Memory B cell (primary cell): ENCODE measurements at regions not wholly inside any gene's neighbourhood (a gene's known extent, or its start where the extent isn't known, plus 50 kb on each side); places are given as distances from the start of the nearest gene placed in this dataset.

Source experiments
- ATAC-seq: fragments of 150-1000 bp; cut with Tn5 transposase; 2 replicates; pipeline ENCODE4 v1.10.0; 2021; ENCODE audit warnings: low read depth, mild to moderate bottlenecking, moderate library complexity
- DNase-seq, 2 donors: peaks; one replicate each; pipeline ENCODE4 v3.0.0; 2022; ENCODE audit warnings: low spot score in 2 of 2
- H3K27ac Mint-ChIP-seq: one replicate; pipeline ENCODE4 v1.8.0; 2022; ENCODE audit warnings: mild to moderate bottlenecking, moderate library complexity, mixed read lengths
- H3K27me3 Mint-ChIP-seq: one replicate; pipeline ENCODE4 v1.8.0; 2022; ENCODE audit warnings: mixed read lengths
- H3K36me3 Mint-ChIP-seq: one replicate; pipeline ENCODE4 v1.8.0; 2022; ENCODE audit warnings: mild to moderate bottlenecking, mixed read lengths
- H3K4me1 Mint-ChIP-seq: one replicate; pipeline ENCODE4 v1.8.0; 2022; ENCODE audit warnings: mixed read lengths
- H3K4me3 Mint-ChIP-seq: one replicate; pipeline ENCODE4 v1.8.0; 2022; ENCODE audit warnings: mild to moderate bottlenecking, moderate library complexity, mixed read lengths
- H3K9me3 Mint-ChIP-seq: one replicate; pipeline ENCODE4 v1.8.0; 2022; ENCODE audit warnings: mixed read lengths

DNA sequence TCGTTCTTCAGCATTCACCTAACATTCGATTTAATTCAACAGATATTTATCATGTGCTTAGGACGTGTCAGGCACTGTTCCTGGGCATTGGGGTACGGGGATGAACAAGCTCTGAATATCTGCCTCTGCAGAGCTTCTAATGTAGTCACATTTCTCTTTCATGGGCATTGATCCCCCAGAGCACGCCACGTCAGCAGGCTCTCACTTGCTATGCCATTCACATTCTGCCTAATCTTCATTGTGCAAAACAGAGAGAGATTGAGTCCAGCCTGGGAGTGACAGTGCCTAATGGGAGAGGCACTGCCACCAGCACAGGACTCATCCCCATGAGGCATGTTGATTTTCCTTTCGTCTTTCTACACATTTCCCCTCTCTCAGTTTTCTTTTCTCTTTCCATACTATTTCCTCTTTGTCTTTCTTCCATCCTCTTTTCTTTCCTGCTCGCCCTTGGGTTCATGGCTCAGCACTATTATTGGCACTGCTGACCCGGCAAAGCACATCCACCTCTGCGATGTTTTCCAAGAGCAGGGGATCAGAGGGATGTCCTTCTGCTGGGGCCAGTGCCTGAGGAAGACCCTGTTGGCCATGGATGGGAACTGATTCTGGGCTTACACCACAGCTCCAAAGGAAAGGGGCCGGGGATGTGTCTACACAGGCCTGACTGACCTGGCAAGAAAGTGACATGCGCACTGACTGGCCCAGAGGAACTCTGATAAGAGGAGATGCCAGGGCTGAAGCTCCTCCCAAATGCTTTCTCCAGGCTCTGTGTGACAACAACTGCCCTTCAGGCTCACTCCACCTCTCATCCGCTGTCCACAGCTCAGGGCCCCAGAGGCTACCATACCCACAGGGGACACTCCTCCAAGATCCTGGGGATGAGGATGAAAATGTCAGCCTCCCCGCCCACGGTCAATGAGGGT lies 195.9 kb downstream of the TOMM20 start:
- DNase-seq (no peak), ATAC-seq (peak; percentile 8)
- peak overlapping the region; percentile 30 for H3K4me3 Mint-ChIP-seq
- no peaks in the 10 kb centered on the region for H3K9me3 Mint-ChIP-seq
- no peaks in the 10 kb centered on the region for H3K36me3 Mint-ChIP-seq
- H3K4me1 Mint-ChIP-seq, result peaks cover 25% of the 10 kb centered on the region
- H3K27ac Mint-ChIP-seq, result peak overlapping the region; percentile 63
- H3K27me3 Mint-ChIP-seq, result no peaks in the 10 kb centered on the region

DNA sequence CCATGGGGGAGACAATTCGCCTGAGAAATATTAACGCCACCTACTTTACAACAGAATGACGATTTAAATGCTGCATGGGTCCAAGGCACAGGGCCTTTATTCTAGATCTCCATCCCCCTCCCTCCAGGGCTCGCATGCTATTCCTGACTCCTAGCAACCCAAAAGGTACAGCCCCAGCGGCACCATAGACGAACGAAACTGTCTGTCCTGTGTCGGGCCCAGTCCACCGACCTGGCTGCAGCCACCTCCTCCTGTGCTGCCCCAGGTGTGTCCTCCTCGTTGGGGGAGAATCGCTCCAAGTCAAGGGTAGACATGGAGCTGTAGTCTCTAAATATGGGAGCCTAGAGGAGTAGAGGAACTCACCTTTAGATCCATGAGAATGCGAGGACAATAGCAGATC lies 196.5 kb downstream of the TOMM20 start:
- no peaks in the 10 kb centered on the region for H3K27me3 Mint-ChIP-seq
- peaks cover 32% of the 10 kb centered on the region for H3K4me1 Mint-ChIP-seq
- no peak for DNase-seq
- H3K4me3 Mint-ChIP-seq, result no peak overlapping the region
- ATAC-seq, result no peak
- H3K36me3 Mint-ChIP-seq, result no peaks in the 10 kb centered on the region
- H3K9me3 Mint-ChIP-seq, result no peaks in the 10 kb centered on the region
- H3K27ac Mint-ChIP-seq, result no peak overlapping the region

DNA sequence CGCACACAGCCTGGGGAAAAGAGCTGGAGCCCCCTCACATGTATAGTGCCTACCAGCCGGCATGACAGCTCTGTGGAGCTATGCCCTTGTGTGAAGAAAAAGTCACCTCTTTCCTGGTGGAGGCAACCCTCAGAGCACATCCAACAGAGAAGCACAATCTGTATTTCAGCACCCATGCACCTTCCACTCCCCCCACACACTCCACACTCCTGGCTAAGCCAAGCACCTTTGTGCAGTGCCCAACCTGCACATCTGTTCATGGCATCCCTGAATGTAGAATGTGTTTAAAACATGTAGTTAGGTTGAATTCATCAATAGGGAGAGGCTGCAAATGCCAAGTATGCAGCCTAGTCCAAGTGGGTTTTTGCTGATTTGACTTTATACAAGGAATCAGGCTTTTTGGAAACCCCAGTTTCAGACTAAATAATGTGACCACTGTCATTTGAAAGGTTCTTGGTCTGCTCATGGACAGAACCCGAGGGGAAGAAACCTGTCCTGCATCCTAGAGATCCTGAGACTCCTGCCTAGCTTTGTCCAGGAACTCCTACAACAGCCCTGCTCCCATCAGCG lies 197.1 kb downstream of the TOMM20 start:
- Mint-ChIP-seq H3K4me3 (no peak overlapping the region), H3K9me3 (no peaks in the 10 kb centered on the region), H3K27ac (no peak overlapping the region), H3K36me3 (no peaks in the 10 kb centered on the region), H3K4me1 (peaks cover 36% of the 10 kb centered on the region), H3K27me3 (no peaks in the 10 kb centered on the region)
- ATAC-seq, result no peak
- no peak for DNase-seq

DNA sequence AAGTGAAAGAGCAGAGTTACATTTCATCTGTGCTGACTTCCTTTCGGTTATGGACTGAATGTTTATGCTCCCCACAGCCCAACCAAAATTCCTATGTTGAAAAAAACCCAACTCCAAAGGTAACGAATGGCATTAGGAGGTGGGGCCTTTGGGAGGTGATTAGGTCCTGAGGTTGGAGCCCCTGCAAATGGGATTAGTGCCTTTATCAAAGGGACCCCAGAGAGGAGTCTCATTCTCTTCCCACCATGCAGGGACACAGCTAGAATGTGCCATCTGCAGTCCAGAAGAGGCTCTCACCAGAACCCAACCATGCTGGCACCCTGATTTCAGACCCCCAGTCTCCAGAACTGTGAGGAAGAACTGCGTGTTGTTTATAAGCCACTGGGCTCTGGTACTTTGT lies 199.3 kb downstream of the TOMM20 start:
- H3K4me3 Mint-ChIP-seq, result no peak overlapping the region
- no peaks in the 10 kb centered on the region for H3K36me3 Mint-ChIP-seq
- H3K4me1 Mint-ChIP-seq, result peaks cover 39% of the 10 kb centered on the region
- no peaks in the 10 kb centered on the region for H3K9me3 Mint-ChIP-seq
- no peak for DNase-seq
- no peak for ATAC-seq
- H3K27me3 Mint-ChIP-seq, result no peaks in the 10 kb centered on the region
- no peak overlapping the region for H3K27ac Mint-ChIP-seq

DNA sequence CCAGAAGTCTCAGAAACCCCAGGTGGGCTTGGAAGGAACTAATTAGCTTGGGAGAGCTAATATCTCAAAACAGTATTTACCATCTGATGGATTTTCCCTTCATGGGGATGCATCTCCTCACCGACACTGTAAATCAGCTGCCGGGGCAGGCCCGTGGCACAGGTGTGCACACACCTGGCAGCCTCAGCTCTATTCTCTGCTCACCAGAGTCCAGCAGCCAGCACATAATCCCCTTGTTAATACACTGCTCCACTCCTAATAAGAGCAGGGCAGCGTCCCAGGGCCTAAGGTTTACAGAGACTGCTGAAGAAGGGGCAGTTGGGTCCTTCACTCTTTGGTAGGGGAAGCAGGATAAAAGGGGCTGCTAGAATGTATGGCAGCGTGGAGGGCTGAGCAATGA lies 200.0 kb downstream of the TOMM20 start:
- H3K27me3 Mint-ChIP-seq, result no peaks in the 10 kb centered on the region
- peaks cover 44% of the 10 kb centered on the region for H3K4me1 Mint-ChIP-seq
- H3K36me3 Mint-ChIP-seq, result no peaks in the 10 kb centered on the region
- no peak for DNase-seq
- no peak overlapping the region for H3K4me3 Mint-ChIP-seq
- ATAC-seq, result no peak
- H3K9me3 Mint-ChIP-seq, result no peaks in the 10 kb centered on the region
- no peak overlapping the region for H3K27ac Mint-ChIP-seq

DNA sequence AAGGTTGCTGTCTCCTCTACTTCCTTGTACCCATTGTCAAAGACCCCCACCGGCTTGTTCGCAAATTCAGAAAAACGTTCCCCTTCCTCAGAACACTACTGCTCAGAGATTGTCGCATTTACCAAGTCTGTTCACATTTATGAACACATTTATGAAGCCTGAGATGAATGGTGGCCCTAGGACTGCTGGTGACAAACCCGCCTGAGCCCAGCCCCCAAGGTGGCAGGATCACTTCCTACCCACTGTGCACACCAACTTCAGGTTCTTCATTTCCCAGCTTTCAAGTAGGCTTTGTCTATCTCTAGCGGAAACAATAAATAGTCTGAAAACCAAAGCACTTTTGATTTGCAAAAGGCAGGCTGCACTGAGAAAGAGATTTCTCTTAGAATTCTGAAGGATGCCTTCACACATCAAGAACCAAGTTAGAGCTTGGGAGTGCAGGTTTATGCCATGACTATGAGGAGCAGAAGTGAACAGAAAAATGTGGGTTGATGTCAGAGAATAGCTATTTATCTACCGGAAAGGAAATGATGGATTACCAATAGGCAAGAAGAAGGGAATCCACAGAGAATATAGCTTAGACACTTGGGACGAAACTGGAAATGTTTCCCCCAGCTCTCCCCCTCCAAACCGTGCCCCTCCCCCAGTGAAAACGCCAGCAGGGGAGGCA lies 200.5 kb downstream of the TOMM20 start:
- Mint-ChIP-seq H3K27ac (peak overlapping the region; percentile 71), H3K4me1 (peaks cover 39% of the 10 kb centered on the region), H3K9me3 (no peaks in the 10 kb centered on the region), H3K36me3 (no peaks in the 10 kb centered on the region), H3K4me3 (peak overlapping the region; percentile 82), H3K27me3 (no peaks in the 10 kb centered on the region)
- DNase-seq (no peak), ATAC-seq (no peak)

DNA sequence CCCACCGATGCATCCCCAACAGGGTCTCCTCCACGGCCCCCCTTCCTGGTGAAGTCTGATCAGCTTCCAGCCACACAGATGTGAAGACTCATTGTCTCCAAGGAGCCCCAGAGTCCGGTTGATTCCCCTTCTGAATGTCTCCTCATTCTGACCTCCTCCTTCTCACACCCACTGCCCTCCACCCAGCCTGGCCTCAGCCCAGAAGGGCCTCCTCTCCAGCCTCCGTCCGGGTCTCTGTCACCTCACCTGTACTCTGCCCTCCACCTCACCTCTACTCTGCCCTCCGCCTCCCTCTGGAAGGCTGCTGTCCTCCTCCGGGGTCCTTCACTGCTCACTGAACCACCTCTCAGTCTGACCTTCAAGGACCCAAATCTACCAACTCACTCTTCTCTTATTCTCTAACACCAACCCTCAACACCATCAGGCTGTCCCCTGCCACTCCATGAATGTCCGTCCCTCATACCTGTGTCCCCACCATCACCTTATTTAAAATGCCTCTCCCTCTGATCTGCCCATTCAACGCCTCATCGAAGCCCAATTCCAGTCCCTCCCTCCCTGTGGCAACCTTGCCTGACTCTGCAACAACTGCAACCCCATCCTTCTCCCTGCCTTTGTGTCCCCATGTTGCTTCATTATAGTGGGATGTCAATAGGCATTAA lies 201.2 kb downstream of the TOMM20 start:
- DNase-seq (no peak), ATAC-seq (no peak)
- Mint-ChIP-seq H3K27ac (peak overlapping the region; percentile 71), H3K4me3 (peak overlapping the region; percentile 82), H3K9me3 (no peaks in the 10 kb centered on the region), H3K36me3 (no peaks in the 10 kb centered on the region), H3K27me3 (no peaks in the 10 kb centered on the region), H3K4me1 (peaks cover 32% of the 10 kb centered on the region)

DNA sequence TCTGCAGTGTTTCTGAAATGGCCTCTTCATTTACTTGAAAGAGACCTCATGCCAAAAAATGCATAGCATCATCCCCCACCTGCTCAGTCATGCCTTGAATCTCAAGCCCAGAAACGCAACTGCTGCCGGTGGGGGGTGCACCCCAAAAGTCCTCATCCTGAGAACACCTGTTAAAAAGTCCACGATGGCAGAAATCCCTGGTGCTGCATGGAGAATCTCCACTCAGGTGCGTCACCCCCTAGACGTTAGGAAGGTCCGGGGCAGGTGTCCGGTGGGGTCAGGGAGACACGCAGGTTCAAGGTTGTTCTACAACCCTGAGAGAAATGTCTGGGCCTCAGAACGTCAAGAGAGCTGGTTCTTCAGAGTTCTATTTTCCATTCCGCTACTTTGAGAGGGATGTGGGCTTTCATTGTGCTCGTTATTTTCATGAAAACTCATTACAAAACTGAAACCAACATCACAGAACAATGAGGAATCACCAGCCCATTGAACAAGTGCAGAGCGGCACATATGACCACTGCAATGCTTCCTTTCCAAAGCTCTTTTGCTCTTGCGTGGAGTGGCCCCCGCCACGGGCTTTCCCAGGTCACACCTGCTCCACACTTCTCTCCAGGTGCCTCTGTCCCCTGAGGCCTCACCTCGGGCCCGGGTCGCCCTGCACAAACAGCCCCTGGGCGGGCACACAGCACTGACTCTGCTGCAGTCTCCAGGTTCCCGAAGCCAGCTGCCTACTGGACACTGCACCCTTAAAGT lies 201.9 kb downstream of the TOMM20 start:
- peak; percentile 25 to 30 for DNase-seq
- H3K27me3 Mint-ChIP-seq, result no peaks in the 10 kb centered on the region

DNA sequence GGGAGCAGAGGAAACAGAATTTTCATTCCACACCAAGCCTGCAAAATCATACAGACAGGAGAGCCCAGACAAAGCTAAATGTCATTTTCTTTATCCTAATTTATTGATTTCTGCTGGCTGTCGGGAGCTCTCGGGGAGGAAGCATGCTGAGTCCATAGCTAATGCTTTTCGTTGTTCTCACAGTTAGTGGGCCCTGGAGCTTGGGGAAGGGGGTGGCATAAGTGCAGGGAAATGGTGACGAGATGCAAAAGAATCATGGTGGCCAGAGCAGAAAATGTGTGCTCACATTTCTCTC lies 202.4 kb downstream of the TOMM20 start:
- Mint-ChIP-seq H3K4me3 (peak overlapping the region; percentile 82), H3K4me1 (peaks cover 30% of the 10 kb centered on the region)

More for the DNA sequence above, 201.9 kb downstream of the TOMM20 start:
- peak; percentile 89 for ATAC-seq
- peaks cover 30% of the 10 kb centered on the region for H3K4me1 Mint-ChIP-seq
- peak overlapping the region; percentile 71 for H3K27ac Mint-ChIP-seq
- no peaks in the 10 kb centered on the region for H3K9me3 Mint-ChIP-seq
- no peaks in the 10 kb centered on the region for H3K36me3 Mint-ChIP-seq
- peak overlapping the region; percentile 82 for H3K4me3 Mint-ChIP-seq

DNA sequence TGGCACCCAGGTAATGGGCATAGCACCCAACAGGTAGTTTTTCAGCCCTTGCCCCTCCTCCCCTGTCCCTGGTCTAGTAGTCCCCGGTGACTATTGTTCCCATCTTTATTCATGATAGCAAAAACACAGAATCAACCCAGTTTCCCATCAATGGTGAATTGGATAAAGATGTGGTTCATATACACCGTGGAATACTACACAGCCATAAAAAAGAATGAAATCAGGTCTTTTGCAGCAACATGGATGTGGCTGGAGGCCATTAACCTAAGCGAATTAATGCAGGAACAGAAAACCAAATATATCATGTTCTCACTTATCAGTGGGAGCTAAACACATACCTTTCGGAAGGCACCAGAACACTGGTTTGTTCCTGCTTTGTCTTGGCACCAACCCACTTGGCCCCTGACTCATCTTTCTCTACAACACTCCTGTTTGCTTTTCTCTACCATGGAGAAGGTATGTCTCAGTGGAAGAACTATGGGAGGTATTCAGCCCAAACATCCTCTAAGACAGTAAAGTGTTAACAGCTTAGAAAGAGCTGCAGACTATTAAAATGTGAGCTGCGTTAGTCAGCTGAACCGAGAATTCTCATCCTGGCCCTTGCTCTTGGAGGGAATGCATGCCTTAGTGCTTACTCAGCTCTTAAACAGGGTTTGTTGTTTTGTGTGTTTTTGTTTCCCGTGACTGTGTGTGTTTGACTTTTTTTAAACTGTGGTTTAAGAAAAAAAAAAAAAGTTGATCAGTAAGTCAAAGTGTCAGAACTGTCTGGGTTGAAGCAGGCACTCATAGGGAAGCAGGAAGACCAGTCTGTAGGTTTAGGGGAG lies 203.0 kb downstream of the TOMM20 start:
- no peak for ATAC-seq
- H3K27me3 Mint-ChIP-seq, result no peaks in the 10 kb centered on the region
- H3K9me3 Mint-ChIP-seq, result no peaks in the 10 kb centered on the region
- no peaks in the 10 kb centered on the region for H3K36me3 Mint-ChIP-seq
- no peak for DNase-seq
- H3K4me1 Mint-ChIP-seq, result peaks cover 30% of the 10 kb centered on the region
- peak overlapping the region; percentile 44 for H3K4me3 Mint-ChIP-seq
- peak overlapping the region; percentile 71 for H3K27ac Mint-ChIP-seq

More for the DNA sequence above, 202.4 kb downstream of the TOMM20 start:
- Mint-ChIP-seq H3K27ac (peak overlapping the region; percentile 71), H3K36me3 (no peaks in the 10 kb centered on the region), H3K9me3 (no peaks in the 10 kb centered on the region), H3K27me3 (no peaks in the 10 kb centered on the region)
- DNase-seq (no peak), ATAC-seq (no peak)

DNA sequence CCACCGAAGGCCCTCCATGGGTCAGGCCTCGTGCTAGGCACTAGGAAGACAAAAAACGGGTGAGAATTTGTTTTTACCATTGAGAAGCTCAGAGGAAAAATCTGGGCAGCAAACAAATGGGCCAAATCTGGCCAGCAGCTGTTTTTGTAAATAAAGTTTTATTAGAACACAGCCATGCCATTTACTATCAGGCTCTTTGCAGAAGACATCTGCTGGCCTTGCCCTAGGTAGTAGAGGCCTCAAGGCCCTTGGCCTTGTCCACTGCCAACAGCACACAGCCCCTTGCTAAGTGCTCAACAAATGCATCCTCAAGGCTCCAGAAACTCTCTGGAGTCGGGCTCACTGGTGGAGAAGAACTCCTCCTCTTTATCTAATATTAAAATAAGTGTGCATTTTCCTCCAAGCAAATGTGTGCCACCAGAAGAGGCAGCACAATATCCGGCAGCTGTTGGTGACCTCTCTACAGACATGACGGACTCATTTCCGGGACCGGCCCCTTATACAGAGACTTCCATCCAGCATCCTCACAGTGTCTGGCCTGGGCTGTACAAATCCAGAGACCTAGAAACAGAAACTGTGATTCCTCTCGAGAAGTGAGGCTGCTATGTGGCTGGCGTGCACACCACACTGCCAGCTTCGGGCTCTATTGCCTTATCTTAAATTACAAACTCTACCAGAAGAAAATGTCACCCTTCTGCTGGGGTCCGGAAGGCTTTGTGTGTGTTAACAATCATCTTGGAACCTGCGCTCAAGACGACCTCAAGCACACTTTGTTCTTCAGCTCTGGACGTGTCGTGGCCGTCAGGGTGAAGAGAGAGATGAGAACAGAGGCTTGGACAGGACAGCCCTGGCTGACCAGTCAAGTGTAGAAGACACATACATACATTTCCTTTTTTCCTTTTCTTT lies 203.9 kb downstream of the TOMM20 start:
- H3K4me3 Mint-ChIP-seq, result peak overlapping the region; percentile 31
- H3K4me1 Mint-ChIP-seq, result peaks cover 30% of the 10 kb centered on the region
- no peaks in the 10 kb centered on the region for H3K27me3 Mint-ChIP-seq
- no peaks in the 10 kb centered on the region for H3K36me3 Mint-ChIP-seq
- no peak for DNase-seq
- no peaks in the 10 kb centered on the region for H3K9me3 Mint-ChIP-seq
- peak; percentile 14 for ATAC-seq
- peak overlapping the region; percentile 45 for H3K27ac Mint-ChIP-seq

DNA sequence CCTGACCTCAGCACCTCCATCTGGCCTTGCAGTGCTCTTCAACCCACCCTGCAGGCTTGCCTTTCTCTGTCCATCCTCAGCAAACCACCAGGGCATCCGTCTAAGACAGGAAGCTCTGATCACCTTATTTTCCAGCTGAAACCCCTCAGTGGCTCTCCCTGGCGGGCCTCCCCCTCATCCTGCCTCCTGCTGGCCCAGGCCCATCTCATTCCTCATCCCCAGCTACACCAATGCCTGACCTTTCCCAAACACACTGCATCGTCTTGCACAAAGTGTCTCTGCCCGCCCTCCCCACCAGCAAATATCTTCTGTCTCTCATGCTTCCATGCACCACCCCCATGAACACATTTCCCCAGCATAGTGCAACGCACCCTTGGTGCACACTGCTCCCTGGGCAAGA lies 205.0 kb downstream of the TOMM20 start:
- no peaks in the 10 kb centered on the region for H3K9me3 Mint-ChIP-seq
- peaks cover 28% of the 10 kb centered on the region for H3K4me1 Mint-ChIP-seq
- DNase-seq, result no peak
- no peak for ATAC-seq
- no peaks in the 10 kb centered on the region for H3K27me3 Mint-ChIP-seq
- no peak overlapping the region for H3K4me3 Mint-ChIP-seq
- no peaks in the 10 kb centered on the region for H3K36me3 Mint-ChIP-seq
- no peak overlapping the region for H3K27ac Mint-ChIP-seq
